GM21528 (cell line): ENCODE measurements at regions not wholly inside any gene's neighbourhood (a gene's known extent, or its start where the extent isn't known, plus 50 kb on each side); places are given as distances from the start of the nearest gene placed in this dataset.

ENCODE experiments used
- ATAC-seq: cut with Tn5 transposase; IDR thresholded peaks from one replicate; pipeline ENCODE4 v1.9.1; 2021; ENCODE audit warnings: mild to moderate bottlenecking, moderate library complexity; ENCODE audit not compliant: unreplicated experiment, low FRiP score

DNA sequence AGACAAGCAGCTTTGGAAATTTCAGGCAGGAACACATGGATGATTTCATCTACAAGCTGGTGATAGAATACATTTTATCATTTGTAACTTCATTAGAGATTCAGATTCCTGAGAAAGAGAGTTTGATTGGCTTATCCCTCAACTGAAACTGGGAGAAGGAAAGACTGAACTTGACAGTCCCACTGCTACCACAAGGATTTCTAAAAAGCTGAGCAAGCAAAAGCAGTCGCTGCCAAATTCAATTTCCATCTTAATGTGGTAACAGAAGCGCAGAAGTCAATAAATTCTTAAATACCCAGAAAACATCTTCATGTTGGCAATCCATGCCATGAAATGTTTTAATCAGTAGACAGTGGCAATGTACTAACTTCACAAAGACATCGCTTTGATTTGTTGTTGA, 172.1 kb upstream of the DACH1 start:
- no peak for ATAC-seq

DNA sequence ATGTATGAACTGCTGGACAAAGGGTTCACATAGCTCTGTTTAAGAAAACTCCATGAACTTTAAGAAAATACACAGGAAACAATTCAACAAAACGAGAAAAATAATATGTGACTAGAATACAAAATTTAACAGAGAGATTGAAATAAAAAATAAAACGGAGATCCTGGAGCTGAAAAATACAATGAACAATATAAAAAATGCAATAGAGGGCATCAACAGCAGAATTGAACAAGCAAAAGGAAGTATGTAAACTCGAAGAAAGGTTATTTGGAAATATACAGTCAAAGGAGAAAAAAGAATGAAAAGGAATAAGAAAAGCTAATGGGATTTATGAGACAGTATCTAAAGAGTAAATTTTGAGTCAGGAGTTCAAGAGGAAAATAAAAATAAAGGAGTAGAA, 163.0 kb upstream of the DACH1 start:
- ATAC-seq: no peak

DNA sequence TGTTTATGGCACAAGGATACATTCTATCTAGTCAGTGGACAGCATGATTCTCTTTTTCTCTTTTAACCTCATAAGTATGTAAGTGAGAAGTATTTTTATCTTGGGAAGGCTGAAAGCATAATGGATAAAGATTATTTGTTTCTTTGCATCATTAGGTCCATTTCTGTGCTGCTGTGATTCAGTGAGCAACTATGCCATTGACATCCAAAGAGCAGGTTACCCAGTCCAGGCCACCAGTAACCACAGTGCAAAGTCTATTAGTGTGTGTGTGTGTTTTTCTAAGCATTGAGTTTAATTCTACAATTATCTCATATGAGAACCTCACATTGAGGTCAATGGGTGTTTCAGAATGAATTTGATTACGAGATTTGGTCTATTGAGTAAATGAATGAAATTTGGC, 158.8 kb upstream of the DACH1 start:
- no peak for ATAC-seq

DNA sequence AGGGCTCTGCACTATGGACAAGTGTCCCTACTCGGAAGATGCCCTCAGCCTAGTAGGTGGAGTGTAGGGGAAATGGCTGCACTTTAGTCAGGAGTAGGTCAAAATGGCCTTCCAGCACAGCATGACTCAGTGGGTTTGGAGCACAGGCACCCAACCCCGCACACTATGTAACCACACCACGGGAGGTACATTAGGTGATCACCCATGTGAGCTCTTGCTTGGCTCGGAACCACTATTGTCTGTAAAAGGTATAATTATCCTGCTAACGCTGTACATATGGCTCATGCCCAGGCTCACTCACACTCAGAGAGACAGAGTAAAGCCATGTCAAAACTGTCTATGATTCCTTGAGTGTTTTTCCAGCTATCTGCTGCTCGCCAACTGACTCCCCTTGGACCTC, 156.9 kb upstream of the DACH1 start:
- ATAC-seq: no peak

DNA sequence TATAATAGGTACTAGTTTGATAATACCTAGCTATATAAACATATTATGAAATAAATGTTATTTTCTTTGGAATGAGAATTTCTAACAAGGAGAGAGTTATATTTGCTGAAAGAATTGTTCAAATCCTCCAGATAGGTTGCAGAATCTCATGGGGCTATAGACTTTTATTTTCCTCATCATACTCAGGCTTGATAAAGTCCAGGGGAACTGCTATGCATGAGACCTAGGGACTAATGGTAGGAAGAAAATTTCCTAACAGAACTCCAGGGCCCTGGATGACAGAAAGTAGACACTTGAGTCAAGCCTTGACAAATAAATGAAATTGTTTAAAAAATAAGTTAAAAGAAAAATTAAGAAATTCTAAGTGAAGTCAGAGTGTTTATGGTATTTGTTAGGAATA, 138.5 kb upstream of the DACH1 start:
- ATAC-seq: no peak

DNA sequence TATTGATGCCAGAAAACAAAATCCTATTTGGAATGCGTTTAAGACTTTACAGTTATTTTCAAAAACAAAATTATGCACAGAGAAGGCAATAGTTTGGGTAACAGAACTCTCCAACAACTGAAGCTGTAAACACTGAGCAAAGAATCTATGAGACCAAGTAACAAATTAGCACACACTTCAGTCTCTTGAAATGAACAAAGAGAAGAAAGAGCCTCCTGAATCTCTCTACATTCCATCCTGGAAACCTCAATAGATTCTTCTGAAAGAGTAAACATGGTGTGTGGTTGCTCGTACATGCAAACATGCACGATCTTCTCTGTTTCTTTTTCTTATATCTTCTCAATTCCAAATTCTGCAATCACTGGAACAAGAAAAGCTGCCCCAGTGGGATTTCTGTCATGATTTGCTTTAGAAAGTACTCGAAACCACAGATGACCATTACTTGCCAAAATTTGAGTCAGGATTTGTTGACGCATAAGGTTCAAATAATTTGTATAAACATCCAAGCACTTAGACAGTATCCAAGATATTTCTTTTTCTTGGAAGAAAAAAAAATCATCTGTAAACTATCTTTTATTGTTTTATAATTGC, 137.9 kb upstream of the DACH1 start:
- ATAC-seq: no peak

DNA sequence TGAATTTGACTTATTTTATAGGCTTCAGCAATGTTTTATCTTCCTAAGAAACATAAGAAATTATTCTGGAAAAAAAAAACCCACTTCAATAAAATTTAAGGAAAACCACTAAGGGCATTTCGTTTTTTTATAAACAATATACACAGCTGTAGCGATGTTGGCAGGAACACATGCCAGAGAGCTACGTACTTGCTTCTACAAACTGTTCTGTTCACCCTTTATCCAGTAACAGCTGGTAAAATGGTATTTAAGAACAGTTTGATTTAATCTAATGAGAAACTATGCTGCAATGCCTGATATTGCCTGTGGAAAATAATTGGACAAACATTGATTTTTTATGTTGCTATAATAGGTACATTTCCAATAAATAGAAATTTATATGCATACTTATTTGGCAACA, 137.2 kb upstream of the DACH1 start:
- ATAC-seq: no peak

DNA sequence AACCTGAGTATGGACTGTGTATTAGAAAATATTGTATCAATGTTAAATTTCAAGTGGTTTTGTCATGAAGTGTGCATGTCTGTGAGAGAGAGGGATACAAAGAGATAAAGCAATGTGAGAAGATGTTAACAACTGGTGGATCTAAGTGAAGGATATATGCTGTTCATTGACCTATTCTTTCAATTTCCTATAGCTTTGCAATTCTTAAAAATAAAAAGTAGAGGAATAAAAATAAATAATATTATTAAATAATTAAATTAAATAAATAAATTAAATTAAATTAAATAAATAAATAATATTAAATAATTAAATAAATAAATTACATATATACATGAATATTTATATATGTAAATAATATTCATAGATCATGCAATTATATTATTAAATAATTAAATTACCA, 131.2 kb upstream of the DACH1 start:
- no peak for ATAC-seq

GRCh38 chr13:71979616-71980015, 112.6 kb upstream of the DACH1 start:
- no peak for ATAC-seq

DNA sequence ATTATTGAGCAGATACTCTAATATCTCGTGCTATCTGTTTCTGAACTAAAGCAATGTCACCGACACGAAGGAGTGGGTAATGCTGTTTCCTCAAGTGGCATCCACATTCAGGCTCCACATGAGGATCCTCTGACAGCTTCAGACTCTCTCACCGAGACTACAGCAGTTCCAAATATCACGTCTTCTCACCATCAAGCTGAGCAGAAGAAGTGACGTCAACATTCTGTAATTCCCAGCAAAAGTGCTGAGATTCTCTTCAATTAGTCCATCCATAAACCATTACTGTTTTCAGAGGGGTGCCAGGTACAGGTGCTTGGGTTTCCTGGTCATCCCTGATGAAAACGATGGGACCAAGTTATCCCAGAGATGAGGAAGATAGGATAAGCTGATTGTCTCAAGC, 110.0 kb upstream of the DACH1 start:
- ATAC-seq: no peak

DNA sequence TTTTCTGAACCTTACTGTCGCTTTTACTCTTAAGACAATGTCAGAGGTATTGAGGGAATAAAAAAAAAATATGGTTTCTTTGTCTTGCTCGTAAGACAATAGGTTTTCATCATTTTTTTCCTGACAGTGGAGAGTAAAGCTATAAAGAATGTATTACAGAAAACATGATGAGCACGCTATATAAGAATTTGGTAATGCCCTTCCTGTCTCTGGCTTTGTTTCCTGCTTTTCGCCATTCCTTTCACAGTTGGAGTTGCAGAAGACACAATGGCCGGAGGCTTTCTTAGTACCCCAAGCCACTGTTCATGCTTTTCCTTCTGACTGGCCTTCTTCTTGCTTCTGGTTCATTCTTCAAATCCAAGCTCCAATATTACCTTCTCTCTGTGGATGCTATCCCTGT, 101.0 kb upstream of the DACH1 start:
- no peak for ATAC-seq

DNA sequence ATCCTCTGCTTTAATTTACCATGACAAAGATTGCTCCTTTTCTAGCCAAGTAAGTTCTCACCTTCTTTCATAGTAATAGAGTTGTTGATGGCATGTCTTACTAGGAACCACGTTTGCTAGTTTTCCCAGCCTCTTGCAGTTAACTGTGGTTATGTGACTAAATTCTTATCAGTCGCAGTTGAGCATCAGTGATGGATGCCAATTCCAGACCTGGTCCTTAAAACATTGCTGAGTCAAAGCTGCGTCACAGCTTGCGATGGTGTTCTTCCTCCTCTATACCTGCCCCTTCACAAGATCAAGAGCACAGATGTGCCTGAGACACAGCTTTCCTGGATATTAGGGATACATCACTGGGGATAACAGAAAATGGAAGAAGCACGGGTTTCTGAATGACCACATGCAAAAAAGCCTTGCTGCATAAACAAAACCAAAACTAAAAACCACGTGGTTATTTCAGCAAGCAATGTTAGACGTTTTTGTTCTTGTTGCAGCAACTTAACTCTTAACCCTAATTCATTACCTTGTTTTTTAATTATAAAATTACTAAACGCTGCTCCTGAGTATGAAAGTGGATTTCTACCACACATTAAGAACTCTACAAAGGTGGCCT, 97.6 kb upstream of the DACH1 start:
- no peak for ATAC-seq

- no peak for ATAC-seq
Measured at GRCh38 chr13:71962735-71963134, 95.7 kb upstream of the DACH1 start.

DNA sequence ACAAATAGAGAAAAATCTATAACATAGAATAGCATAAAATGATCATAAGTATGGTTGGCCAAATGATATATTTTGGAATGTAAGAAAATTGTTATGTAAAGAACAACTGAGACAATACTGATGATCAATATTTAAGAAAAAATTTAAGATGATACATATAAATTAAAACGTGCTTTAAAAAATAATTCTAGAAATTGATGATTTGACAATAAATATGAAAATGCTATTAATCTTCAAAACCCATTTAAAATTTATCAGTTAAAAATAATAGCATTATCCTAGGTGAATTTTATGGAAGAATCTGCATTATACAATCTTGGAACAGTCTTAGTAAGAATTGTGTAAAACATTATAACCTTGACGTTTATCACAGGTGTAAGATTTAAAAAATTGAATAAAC, 95.1 kb upstream of the DACH1 start:
- no peak for ATAC-seq

DNA sequence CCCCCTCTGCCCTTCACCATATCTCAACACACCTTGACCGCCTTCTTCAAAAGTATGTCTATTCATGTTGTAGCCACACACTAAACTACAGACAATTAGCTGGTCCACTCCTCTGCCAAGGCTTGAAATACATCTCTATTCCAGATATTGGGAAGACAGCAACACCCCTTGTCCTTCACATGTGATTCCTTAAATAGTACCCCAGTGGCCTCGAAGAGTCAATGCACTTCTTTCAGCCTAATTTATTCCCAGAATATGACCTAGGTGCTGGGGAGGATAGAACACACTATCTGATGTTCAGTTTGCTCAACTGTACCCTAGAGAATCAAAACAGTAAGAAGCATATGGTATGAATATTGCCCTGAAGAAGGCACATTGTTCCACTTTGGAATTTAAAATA, 82.4 kb upstream of the DACH1 start:
- ATAC-seq: no peak

- ATAC-seq: no peak
Measured at GRCh38 chr13:71939186-71939585, 72.2 kb upstream of the DACH1 start.

DNA sequence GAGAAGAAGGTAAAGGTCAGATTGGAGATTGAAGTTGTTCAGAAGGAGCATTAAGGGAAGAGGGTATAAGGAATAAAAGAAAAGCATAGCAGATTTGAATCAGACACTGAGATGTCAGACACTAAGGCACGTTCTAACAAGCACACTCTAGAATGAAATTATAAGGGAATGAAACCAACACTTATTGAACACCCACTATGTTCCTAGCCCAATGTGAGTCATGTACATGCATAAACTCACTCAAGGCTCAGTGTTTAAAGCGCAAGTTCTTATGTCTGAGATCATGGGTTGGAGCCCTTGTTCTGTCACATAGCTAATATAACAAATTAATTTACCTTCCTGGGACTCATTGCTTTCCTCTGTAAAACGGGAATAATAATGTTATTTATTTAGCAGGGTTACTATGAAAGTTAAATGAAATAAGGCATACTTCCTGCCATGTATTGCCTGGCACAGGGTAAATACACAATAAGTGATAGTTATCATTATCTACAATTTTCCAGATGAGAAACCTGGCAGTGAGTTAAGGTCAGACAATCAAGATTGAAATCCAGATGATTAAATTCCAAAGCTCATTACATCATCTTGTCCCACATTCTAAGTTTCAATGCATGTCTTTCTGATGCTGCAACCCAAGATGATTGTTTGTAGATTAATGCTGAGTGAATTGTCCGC, 68.3 kb upstream of the DACH1 start:
- no peak for ATAC-seq

DNA sequence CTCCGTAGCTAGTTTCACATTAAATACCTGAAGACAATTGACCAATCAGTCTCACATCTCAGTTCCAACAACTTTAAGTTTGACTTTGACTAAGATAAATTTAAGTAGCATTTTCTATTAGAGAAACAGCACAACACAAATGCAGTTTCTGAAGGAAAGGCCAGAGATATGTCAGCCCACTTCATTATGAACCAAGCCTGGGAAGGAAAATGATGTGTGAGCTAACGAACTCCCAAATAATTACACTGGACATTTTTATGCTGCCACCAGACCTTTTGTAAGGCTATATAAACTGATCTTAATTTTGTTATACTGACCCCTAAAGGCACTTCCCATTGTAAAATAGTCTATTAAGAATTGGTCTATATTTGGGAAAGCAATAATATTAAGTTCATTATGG, 57.9 kb upstream of the DACH1 start:
- no peak for ATAC-seq

DNA sequence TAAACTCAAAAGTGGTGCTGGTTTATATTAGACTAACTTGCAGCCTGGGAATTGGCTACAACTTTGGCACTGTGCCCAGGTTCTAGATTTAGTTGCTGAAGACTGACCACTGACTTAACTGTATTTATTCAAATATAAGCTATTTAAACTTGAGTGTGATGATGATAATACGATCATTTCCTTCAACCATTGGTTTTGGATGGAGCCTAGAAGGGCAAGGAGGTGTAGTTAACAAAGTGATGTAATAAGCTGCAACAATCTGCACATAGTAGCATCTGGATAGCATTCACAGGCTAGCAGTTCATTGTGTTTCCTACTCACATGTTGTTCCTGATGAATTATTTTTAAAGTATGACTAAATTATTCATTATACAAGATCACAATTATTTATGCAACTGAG, 55.2 kb upstream of the DACH1 start:
- ATAC-seq: no peak
